IMR-90 (cell line): ENCODE measurements at regions not wholly inside any gene's neighbourhood (a gene's known extent, or its start where the extent isn't known, plus 50 kb on each side); places are given as distances from the start of the nearest gene placed in this dataset.

Experiments
- BHLHE40 ChIP-seq: fragments of 150-350 bp; IDR thresholded peaks from 2 replicates; pipeline ENCODE4 v1.6.1; 2016; ENCODE audit warnings: mild to moderate bottlenecking, low read depth, low read length
- CEBPB ChIP-seq: IDR thresholded peaks from 2 replicates; pipeline ENCODE4 v1.6.1; 2012; ENCODE audit warnings: low read depth, low read length, improper control_type of control experiment
- CHD1 ChIP-seq: IDR thresholded peaks from 2 replicates; pipeline ENCODE4 v1.6.1; 2012; ENCODE audit warnings: low read depth, low read length, improper control_type of control experiment
- FOS ChIP-seq: fragments of 150-350 bp; IDR thresholded peaks from 2 replicates; pipeline ENCODE4 v1.6.1; 2016; ENCODE audit warnings: low read depth, low read length
- MAFK ChIP-seq: IDR thresholded peaks from 2 replicates; pipeline ENCODE4 v1.6.1; 2012; ENCODE audit warnings: low read depth, low read length, improper control_type of control experiment
- MAZ ChIP-seq: IDR thresholded peaks from 2 replicates; pipeline ENCODE4 v1.6.1; 2012; ENCODE audit warnings: low read depth, mild to moderate bottlenecking, low read length, improper control_type of control experiment, moderate library complexity, borderline replicate concordance
- NFE2L2 ChIP-seq: fragments of 150-350 bp; IDR thresholded peaks from 2 replicates; pipeline ENCODE4 v1.6.1; 2016; ENCODE audit warnings: low read depth, mild to moderate bottlenecking, low read length
- POLR2A ChIP-seq: IDR thresholded peaks from 2 replicates; pipeline ENCODE4 v1.6.1; 2012; ENCODE audit warnings: mild to moderate bottlenecking, low read depth, low read length
- RAD21 ChIP-seq: IDR thresholded peaks from 2 replicates; pipeline ENCODE4 v1.6.1; 2012; ENCODE audit warnings: low read length, improper control_type of control experiment
- RFX5 ChIP-seq: IDR thresholded peaks from 2 replicates; pipeline ENCODE4 v1.8.0; 2012; ENCODE audit warnings: low read depth, mild to moderate bottlenecking, low read length, moderate library complexity
- SMC3 ChIP-seq: fragments of 150-350 bp; IDR thresholded peaks from 2 replicates; pipeline ENCODE4 v1.6.1; 2016; ENCODE audit warnings: low read depth, mild to moderate bottlenecking, antibody characterized with exemption, low read length, moderate library complexity
- TF ChIP-seq, protein P1 (sequence below): conservative IDR thresholded peaks from 2 replicates; pipeline ENCODE4 v1.5.1; 2012; ENCODE audit warnings: mild to moderate bottlenecking, low read depth, low read length, improper control_type of control experiment
- TF ChIP-seq, protein P2 (sequence below): fragments of 150-350 bp; IDR thresholded peaks from 2 replicates; pipeline ENCODE4 v1.6.1; 2017; ENCODE audit warnings: mild to moderate bottlenecking, antibody characterized with exemption, low read length, low read depth

DNA sequence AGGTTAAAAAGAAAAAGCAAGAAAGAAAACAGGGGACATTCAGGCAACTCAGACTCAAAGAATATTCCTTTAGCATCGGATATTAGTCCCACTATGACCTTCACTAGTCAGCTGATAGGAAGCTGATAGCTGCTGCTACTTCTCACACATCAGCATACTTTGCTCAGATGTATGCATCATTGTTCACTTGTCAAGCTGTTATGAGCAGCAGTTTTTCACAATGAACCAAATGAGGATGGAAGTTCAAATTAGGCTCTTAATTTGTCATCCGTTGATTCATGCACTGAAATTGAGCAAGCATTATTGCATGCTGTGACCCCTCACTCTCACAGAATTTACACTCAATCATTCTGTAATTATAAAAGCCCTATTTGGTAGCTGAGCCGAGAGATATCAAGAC lies 257.7 kb downstream of the SNX13 start:
- TF ChIP-seq SMC3: no peak
- TF ChIP-seq POLR2A: no peak
- TF ChIP-seq, protein P1, sequence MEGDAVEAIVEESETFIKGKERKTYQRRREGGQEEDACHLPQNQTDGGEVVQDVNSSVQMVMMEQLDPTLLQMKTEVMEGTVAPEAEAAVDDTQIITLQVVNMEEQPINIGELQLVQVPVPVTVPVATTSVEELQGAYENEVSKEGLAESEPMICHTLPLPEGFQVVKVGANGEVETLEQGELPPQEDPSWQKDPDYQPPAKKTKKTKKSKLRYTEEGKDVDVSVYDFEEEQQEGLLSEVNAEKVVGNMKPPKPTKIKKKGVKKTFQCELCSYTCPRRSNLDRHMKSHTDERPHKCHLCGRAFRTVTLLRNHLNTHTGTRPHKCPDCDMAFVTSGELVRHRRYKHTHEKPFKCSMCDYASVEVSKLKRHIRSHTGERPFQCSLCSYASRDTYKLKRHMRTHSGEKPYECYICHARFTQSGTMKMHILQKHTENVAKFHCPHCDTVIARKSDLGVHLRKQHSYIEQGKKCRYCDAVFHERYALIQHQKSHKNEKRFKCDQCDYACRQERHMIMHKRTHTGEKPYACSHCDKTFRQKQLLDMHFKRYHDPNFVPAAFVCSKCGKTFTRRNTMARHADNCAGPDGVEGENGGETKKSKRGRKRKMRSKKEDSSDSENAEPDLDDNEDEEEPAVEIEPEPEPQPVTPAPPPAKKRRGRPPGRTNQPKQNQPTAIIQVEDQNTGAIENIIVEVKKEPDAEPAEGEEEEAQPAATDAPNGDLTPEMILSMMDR: no peak
- no peak for TF ChIP-seq CHD1
- no peak for TF ChIP-seq CEBPB
- no peak for TF ChIP-seq RFX5
- no peak for TF ChIP-seq NFE2L2
- no peak for TF ChIP-seq MAZ
- no peak for TF ChIP-seq RAD21
- TF ChIP-seq MAFK: no peak
- TF ChIP-seq FOS: no peak
- TF ChIP-seq BHLHE40: no peak
- TF ChIP-seq, protein P2, sequence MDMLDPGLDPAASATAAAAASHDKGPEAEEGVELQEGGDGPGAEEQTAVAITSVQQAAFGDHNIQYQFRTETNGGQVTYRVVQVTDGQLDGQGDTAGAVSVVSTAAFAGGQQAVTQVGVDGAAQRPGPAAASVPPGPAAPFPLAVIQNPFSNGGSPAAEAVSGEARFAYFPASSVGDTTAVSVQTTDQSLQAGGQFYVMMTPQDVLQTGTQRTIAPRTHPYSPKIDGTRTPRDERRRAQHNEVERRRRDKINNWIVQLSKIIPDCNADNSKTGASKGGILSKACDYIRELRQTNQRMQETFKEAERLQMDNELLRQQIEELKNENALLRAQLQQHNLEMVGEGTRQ: no peak
